ENCODE measurements at regions not wholly inside any gene's neighbourhood (a gene's known extent, or its start where the extent isn't known, plus 50 kb on each side); places are given as distances from the start of the nearest gene placed in this dataset.

DNA sequence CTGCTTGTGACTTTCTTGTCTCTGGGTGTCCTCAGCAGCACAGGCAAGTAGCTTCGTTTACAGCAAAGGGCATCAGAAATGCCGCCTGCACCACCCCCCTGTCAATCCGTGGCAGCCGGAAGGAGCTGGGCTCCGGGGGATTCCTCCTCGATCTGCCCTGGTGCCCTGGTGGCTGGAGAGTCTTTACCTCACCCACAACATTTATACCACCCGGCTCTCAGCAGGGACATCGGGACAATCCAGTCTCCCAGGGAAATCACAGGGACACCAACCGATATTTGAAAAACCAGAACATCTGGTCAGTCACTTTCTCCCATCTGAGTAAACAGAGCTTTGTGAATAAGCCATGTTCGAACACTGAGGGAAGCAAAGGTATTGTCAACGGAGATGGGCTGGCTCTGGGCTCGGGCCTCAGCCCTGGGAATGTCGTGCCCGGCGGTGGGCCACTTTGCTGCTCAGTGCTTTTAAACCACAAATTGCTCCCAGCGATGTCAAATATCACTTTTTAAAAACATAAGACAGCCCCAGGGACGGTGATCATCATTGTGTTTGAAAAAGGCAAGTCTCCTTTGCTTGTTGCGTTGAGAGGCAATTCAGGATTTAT lies 210.0 kb upstream of the SALL3 start:
- DNase-seq (ENCODE audit: low read depth, low spot score), result no peak

DNA sequence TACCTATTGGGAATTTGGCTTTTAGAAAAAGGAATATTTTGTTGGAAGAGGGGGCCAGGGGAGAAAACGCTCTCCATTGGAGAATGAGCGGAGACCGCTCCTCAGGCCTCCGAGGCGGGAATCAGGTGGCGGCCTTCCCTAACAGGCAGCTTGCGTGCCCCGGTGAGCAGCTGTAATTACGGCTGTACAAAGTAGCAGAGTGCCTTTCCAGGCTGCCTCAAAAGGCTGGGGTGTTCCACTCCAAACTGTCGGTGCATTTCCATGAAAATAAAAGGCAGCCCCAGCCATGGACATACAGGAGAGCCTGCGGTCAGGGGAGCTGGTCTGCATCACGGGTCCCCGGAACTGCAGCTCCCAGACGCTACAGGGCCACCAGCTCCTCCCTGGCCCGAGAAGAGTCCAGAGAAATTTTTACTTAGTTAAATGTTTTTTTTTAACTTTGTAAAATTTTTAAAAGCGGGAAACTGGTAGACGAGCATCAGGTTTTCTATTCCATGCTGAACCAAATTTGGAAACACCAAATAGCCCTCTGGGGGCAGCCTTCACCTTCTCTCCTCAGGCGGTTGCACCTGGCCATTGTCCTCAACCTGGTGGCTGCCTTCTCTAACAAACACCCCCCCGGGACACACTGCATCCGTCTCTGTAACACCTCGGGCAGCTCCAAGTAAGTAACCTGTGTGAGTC lies 209.3 kb upstream of the SALL3 start:
- no peak for DNase-seq (ENCODE audit: low read depth, low spot score)

DNA sequence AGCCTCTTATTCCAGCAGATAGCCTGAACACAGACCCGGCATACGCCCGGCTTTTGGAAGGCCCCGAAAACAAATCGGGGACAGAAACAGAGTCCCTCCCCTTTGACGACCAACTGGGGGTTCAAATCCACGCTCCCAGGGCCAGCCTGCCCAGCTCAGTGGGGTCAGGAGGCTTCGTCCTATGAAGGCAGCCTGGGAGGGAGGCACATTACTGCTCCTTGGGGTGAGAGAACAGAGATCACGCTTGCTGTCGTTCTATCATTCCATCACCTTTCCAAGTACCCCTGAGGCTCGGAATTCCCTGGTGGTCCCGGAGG lies 208.8 kb upstream of the SALL3 start:
- no peak for DNase-seq (ENCODE audit: low read depth, low spot score)

DNA sequence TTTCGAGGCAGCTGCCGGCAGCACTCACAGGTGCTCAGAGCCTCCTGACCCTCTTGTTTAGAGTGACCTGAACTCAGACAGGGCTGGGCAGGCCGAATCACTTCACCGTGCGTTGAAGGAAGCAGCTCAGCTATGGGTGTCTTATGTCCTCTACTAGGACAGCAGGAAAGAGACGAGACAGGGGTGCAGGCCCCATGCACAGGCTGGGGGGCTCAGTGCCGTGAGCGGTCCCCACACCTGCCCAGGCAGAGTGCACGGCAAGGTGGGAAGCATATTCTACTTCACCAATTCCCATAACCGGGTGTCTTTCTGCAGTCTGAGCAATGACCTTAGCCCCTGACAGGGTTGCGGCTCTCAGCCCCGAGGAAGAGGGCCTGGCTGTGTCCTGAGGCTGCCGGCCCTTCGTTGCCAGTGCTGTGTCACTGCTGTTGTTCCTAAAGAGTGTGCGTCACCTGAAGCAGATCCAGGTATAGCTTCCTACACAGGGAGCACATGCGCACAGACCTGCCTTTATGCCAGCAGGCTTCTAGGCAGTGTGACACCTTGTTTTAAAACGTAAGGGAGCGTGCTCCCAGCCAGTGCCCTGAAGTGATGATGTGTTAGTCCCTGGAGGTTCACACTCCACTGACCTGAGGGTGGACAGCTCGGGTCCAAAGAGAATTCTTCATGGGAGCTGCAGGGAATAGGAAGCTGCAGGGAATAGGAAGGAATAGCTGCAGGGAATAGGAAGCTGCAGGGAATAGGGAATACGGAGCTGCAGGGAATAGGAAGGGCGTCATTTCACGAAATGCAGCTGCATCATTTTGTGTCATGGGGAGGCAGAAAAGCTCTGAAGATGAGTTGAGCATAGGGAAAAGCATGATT lies 207.9 kb upstream of the SALL3 start:
- DNase-seq (ENCODE audit: low read depth, low spot score), result no peak

DNA sequence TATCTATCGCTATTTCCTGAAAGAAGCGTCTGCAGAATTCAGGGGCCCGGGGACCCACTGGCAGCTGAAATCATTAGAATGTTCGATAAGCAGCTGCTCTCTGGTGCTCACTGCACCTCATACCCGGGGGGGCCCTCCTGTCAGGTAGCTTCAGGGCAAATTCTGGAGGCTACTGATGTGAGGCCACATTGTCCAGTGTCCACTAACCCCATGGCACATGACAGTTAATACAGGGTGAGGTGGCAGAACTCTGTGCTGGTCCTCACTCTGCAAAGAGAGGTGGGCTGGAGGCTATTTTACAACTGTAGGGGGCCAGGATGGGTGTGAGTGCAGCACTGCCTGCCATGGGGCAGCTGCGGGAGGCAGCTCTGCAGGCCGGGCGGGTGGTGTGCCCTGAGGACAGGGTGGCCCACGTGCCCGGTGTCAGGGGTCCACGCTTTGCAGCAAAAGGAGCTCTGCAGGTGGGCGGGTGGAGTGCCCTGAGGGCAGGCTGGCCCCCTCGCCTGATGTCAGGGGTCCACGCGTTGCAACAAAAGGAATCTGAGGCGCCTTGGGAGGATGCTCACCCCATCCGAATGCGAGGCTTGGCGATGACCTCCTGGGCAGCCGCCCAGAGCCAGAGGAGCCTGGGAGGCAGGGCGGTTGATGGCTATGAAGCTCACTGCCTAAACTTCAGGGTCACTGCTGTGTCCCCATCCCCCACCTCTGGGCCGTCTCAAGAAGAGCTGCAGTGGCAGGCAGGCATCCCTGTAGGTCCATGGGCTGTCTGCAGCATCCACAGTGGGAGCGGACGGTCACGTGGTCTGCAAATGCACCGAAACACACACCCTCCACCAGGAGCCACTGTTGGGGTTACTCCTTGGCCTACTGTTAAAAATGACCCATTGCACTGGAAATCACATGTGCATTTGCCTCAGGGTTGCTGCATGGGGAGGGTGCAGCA lies 207.0 kb upstream of the SALL3 start:
- DNase-seq (ENCODE audit: low read depth, low spot score), result no peak

DNA sequence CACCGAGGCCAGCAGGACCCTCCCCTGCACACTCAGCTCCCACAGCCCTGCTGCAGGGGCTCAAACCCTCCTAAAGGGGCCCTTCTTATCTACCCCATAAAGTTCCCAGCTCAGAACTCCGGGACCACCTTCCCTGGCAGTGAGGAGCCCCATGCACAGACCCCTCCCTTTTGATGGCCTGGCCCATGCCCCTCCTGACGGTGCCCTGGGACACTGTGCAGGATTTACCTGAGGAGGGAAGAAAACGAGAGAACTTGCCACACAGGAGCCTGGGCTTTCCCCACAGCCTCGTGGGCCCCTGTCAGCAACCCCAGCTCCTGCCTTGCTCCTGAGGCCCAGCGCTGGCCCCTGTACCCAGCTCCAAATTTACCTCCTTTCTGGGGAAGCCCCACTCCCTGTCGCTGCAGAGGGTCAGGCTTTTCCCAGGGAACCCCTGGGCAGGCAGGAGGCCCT lies 206.3 kb upstream of the SALL3 start:
- no peak for DNase-seq (ENCODE audit: low read depth, low spot score)

DNA sequence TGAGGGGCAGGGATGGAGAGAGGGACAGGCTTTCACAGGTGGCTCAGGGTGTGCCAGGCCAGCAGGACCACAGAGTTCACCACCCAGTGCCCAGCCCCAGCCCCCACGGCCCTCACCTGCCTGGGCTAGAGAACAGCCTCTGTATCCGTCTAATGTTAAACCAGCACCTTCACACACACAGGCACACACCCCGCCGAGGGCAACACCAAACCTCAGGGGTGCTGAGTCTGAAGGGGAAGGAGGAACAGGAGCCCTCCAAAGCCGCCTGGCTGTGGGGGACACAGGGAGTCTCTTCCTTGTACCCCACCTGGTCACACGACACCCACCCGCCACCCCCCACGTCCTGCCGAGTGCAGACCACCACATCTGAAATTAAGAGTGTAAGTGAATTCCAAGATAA lies 205.8 kb upstream of the SALL3 start:
- DNase-seq (ENCODE audit: low read depth, low spot score), result no peak

DNA sequence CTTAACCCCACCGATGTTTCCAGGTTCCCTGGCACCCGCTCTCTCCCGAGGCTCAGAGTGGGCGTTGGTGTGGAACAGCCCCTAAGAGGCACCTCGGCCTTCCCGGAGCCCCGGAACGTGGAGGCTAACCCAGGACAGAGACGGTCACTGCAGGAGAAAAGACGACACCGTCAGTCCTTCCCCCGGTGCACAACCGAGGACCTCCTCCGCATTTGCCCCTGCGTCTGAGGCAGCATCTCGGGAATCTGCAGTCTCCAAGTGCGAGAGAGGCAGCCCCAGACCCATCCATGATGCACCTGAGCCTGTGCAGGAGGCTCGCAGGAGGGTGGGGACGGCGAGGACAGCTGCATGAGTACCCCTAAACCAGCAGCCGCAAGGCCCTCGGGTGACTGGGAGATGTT lies 204.9 kb upstream of the SALL3 start:
- no peak for DNase-seq (ENCODE audit: low read depth, low spot score)

DNA sequence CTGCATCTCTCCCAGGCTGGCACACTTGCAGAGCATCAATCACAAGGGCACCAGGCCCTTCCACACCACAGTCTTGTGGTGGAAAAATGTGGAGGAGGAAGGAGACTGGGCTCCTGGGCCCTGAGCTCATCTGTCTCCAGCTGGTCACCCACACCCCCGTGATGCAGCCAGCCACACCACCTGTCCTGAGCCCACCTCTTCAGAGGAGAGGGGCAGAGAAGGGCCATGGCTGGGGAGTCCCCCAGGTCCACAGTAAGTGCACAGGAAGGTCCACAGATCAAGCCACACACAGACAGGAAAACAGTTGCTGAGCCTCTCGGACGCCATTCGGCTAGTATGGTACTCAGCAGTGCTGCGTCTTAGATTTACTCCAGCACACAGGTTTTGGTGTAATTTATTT lies 203.5 kb upstream of the SALL3 start:
- DNase-seq (ENCODE audit: low read depth, low spot score), result no peak

DNA sequence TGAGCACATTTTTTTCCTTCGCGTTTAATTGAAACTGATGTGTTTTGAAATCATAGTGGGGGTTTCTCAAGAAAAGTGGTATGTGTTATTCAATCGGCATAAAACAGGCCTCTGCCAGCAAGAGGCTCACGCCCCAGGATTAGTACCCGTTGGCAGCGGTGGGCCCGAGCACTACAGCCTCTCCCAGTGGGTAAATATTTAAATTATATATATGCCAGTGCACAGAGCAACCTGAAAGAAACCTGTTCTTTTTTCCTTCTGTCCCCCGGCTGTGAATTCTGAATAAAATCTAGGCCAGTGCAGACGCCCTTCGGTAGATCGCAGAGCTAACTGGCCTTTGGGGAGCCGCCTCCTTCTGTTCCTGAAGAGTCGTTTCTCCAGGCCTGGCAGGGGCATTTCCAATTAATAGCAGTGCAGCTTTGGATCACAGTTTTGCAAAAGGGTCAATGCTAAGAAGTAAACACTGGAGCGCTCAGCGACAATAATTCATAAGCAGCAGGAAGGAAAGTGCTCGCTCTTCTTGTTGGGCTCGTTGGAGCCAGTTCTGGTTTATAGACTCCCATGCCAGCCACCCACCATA lies 202.8 kb upstream of the SALL3 start:
- no peak for DNase-seq (ENCODE audit: low read depth, low spot score)

DNA sequence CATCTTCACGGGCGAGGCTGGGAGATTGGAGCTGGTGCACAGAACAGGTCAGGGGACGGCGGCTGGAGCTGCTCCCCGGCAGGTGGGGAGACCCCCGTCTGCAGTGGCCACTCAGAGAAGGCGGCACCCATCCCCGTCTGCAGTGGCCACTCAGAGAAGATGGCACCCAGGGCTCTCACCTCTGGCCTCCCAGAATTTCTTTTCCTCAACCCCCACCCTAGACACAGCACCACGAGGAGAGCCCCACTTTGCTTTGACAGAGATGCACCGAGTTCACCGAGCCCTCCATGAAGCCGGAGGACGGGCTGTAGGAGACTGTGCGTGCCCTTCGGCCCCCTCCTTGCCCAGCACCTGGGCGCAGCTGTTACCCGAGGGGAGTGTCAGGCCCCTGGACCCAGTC lies 201.6 kb upstream of the SALL3 start:
- no peak for DNase-seq (ENCODE audit: low read depth, low spot score)

DNA sequence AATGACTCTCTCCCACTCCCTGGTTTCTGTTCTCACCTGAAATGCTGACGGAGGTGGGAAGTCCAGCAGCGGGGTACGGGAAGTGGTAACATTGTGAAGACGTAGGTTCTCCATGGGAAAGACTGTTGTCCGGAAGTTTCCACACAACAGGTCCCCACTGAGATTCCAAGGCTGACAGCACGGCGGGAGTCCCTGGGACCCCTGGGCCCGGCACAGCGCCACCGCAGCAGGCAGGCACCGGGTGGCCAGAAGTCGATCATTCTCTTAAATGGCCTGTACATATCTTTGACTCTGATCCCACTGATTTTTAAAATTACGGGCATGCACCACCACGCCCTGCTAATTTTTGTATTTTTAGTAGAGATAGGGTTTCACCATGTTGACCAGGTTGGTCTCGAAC lies 201.0 kb upstream of the SALL3 start:
- no peak for DNase-seq (ENCODE audit: low read depth, low spot score)

DNA sequence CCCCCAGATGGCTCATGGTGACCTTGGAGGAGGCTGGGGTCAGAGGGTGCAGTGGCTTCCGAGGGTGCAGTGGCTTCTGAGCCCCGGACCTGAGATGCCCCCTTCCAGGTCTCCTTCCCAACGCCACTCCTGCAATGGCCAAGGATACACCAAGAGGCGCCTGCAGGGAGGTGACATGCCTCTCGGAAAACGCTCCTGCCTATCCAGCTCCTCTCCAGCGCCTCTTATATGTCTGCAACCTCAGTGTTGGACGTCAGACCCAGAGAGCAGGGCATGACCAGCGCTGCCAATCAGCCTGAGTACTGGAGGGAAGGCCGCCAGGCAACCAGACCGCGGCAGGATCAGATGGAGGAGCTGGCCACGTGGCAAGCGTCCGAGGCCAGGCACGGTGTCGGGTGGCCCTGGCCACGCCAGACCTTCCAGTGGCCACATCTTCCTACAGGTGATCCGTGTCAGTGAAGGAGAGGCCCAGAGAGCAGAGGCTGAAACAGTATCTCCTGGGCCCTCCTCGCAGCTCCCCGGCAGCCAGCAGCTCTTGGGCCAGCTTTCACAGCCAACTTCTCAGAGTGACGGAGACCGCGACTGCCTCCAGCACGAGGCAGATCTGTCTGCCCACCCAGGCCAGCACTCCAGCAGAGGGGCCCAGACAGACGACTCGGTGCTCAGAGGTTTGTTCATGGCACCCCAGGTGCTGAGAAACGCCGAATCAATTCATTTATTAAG lies 199.5 kb upstream of the SALL3 start:
- no peak for DNase-seq (ENCODE audit: low read depth, low spot score)

DNA sequence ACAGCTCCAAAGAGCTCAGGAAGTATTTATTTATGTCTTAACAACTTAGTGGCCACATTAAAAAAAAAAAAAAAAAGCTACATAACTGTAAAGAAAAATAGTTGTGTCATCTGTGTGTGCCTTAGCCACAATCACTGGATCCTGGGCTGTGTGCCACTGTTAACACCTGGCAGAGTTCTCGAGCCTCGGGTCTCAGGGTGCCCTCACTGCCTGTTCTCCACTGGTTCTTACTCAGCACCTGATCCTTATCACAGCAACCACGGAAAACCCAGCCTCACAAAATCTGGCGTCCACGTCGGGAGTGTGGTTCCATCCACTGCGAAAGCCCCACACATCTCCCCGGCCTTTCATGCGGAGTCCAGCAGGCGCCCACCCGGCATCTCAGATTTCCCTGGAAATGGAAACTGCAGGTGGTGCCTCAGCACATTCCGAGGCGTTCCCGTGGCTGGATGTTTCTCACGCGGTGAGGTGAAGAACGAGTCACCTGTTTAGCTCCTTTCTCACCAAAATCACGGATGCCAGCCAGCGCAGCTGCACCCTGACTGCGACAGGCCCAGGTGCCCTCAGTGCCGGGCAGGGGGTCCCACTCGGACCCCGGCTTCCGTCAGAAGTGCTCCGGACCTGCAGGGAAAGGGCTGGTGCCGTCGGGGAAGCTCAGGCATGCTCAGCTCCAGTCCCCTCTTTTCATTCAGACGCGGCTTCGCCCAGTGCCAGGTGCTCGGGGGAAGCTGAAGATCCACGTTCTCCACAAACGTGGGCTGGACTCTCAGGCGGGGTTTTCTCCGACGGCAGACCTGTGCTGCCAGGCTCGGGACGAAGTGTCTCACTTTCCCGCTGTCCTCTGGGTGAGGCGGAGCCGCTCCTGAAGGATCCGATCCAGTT lies 198.7 kb upstream of the SALL3 start:
- no peak for DNase-seq (ENCODE audit: low read depth, low spot score)

DNA sequence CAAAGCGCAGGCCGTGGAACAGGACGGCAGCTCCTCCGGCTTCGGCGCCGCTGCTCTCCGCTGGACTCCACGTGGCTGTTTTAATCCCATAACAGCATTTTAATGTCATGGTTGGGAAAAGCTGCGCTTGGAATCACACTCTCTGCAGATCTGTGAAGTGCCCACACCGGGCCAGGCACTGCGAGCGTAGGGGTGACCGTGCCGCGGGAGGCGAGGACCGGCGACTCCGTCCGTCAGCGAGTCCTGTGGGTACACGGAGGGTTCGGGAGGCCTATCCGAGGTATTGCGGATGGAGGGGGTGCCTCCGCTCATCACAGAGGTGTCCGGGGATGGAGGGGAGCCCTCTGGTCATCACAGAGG lies 198.0 kb upstream of the SALL3 start:
- no peak for DNase-seq (ENCODE audit: low read depth, low spot score)

DNA sequence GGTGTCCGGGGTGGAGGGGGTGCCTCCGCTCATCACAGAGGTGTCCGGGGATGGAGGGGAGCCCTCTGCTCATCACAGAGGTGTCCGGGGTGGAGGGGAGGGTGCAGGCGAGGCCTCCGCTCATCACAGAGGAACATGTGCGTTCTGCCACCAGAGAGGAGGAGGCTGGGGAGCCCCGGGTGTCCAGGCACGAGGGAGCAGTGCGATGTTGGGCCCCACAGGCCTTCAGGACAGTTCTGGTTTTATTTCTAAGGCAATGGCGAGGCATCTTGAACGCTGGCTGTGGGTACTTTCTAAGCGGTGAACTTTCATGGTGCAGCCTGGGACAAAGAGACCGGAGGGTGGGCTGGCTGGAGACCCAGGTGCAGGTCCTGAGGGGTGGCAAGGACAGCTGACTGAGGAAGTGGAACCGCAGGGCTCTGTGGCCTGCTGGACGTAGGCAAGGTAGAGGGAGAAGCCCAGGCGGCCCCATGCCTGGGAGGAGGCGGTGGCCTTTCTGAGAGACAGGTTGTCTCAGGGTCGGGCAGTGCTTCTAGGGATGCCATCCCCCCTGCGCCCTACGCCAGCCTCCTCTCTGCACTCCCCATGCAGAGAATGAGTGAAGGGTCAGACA lies 196.6 kb upstream of the SALL3 start:
- DNase-seq (ENCODE audit: low read depth, low spot score), result no peak

DNA sequence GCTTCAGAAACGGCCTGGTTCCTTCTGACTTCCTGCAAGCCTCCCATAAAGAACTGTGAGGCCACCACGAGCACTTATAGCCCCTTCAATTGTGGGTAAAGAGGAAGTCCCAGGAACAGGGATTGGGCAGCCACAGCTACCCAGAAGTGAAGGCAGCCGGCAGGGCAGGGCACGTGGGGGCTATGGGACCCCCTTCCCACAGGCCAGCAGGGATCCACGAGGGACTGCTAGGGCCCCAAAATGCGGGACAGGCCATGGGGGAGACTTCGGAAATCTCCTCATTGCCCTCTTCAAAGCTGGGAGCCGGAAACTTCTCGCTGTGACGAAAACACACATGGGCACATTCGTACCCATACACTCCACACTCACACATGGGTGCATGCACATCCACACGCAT lies 196.1 kb upstream of the SALL3 start:
- no peak for DNase-seq (ENCODE audit: low read depth, low spot score)

DNA sequence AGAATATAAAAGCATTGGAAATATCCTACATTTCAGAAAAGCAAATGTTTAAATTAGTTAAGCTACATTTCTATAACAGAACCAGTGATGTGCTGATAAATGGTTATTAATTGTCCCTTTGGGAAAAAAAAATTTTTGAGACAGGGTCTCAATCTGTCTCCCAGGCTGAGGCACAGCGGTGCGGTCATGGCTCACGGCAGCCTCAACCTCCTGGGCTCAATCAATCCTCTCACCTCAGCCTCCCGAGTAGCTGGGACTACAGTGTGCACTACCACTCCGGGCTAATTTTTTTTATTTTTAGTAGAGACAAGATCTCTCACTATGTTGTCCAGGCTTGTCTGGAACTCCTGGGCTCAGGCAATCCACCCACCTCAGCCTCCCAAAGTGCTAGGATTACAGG lies 194.8 kb upstream of the SALL3 start:
- DNase-seq (ENCODE audit: low read depth, low spot score), result no peak

DNA sequence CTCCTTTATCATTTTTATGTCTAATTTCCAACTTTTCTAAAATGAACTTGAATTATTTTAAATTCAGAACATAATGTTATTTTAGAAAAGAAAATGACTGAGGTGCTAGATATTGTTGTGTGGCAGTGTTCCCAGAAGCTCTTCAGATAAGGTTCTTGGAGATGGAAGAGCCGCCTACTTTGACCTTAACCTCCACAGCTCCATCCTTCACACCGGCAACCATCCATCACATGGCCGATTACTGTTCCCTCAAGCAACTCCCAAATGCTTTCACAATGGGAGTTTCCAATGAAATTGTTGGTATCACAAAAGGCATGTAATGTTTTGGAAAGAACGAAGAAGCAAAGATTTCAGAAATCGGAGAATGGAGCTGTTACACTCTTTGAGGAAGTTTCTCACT lies 193.9 kb upstream of the SALL3 start:
- no peak for DNase-seq (ENCODE audit: low read depth, low spot score)

DNA sequence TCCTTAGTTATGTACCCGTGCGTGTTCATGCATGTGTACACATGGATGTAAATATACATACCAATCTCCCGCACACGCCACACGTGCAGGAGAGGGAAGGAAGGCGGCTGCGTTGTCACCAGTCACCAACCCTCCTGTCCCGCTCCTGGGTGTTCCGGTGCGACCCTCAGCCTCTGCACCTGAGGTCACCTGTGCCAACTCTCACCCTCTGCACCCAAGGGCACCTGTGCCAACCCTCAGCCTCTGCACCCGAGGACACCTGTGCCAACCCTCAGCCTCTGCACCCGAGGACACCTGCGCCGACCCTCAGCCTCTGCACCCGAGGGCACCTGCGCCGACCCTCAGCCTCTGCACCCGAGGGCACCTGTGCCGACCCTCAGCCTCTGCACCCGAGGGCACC lies 192.8 kb upstream of the SALL3 start:
- no peak for DNase-seq (ENCODE audit: low read depth, low spot score)

Measured in iPS DF 19.7 (cell line).